H1 (cell line): ENCODE measurements at regions not wholly inside any gene's neighbourhood (a gene's known extent, or its start where the extent isn't known, plus 50 kb on each side); places are given as distances from the start of the nearest gene placed in this dataset.
A peak's percentile ranks its signal among the peaks of the same experiment; 100 is the strongest.

Experiments used
- CTCF ChIA-PET: fragments of 300-600 bp; sonication (Branson Sonifier 250); formaldehyde crosslinking; loops from one replicate; lab custom pipeline; 2021; ENCODE audit not compliant: partially characterized antibody; lab: Charles Lee
- POLR2A ChIA-PET: fragments of 300-600 bp; sonication (Branson Sonifier 250); formaldehyde crosslinking; loops from one replicate; lab custom pipeline; 2021; ENCODE audit warnings: inconsistent platforms; ENCODE audit not compliant: partially characterized antibody; lab: Charles Lee
- DNase-seq, 2 experiments: peaks; one replicate each; pipeline versions ENCODE4 v3.0.0 to v3.0.0-alpha.2; 2010 to 2022; ENCODE audit warnings: low spot score in 2 of 2, low read depth in 1 of 2, mixed read lengths in 1 of 2
- FAIRE-seq: peaks from 2 replicates; lab custom pipeline; 2011; peaks lifted over from hg19 to GRCh38; lab: Jason Lieb, UNC
- H2AFZ ChIP-seq: 2 replicates; pipeline ENCODE4 v1.8.1; 2012; ENCODE audit warnings: low read length, inconsistent platforms
- H2AK5ac ChIP-seq: 2 replicates; pipeline ENCODE4 v1.6.1; 2013; ENCODE audit warnings: low read depth, low read length
- H2BK120ac ChIP-seq: replicated peaks from 2 replicates; pipeline ENCODE3; 2013; ENCODE audit warnings: low read depth, low read length, inconsistent platforms
- H2BK12ac ChIP-seq: 2 replicates; pipeline ENCODE4 v1.6.1; 2013; ENCODE audit warnings: low read depth, low read length
- H2BK15ac ChIP-seq: 2 replicates; pipeline ENCODE4 v1.6.1; 2013; ENCODE audit warnings: low read length
- H2BK20ac ChIP-seq: 2 replicates; pipeline ENCODE4 v1.6.1; 2013; ENCODE audit warnings: low read length
- H2BK5ac ChIP-seq: 2 replicates; pipeline ENCODE4 v1.6.1; 2013; ENCODE audit warnings: low read depth, low read length
- H3K14ac ChIP-seq: 2 replicates; pipeline ENCODE4 v1.6.1; 2013; ENCODE audit warnings: inconsistent platforms; ENCODE audit not compliant: insufficient read length
- H3K18ac ChIP-seq: 2 replicates; pipeline ENCODE4 v1.6.1; 2013; ENCODE audit warnings: low read length; ENCODE audit errors: extremely low read depth
- H3K23ac ChIP-seq: 2 replicates; pipeline ENCODE4 v1.6.1; 2013; ENCODE audit warnings: inconsistent platforms; ENCODE audit not compliant: insufficient read length
- H3K23me2 ChIP-seq: 2 replicates; pipeline ENCODE4 v1.6.1; 2013; ENCODE audit warnings: low read depth, low read length
- H3K27ac ChIP-seq: 2 replicates; pipeline ENCODE4 v1.6.1; 2011; ENCODE audit warnings: low read depth, low read length, inconsistent platforms
- H3K27me3 ChIP-seq, 4 experiments: replicated peaks in 1 of 4; 1 replicate in 1 of 4; 2 replicates in 3 of 4; pipeline versions ENCODE4 v1.6.1 to v1.8.1; 2011 to 2013; ENCODE audit warnings: low read length in 3 of 4, mild to moderate bottlenecking in 3 of 4, inconsistent platforms in 2 of 4, mixed read lengths in 2 of 4, moderate library complexity in 1 of 4; ENCODE audit not compliant: control insufficient read depth in 3 of 4, insufficient read depth in 3 of 4; ENCODE audit errors: extremely low read depth in 1 of 4
- H3K36me3 ChIP-seq, 4 experiments: 2 replicates each; pipeline versions ENCODE4 v1.6.1 to v1.8.1; 2011 to 2013; ENCODE audit warnings: mild to moderate bottlenecking in 4 of 4, low read length in 3 of 4, moderate library complexity in 2 of 4, control low read depth in 1 of 4, inconsistent platforms in 1 of 4; ENCODE audit not compliant: insufficient read depth in 4 of 4, control insufficient read depth in 2 of 4
- H3K4ac ChIP-seq: replicated peaks from 2 replicates; pipeline ENCODE3; 2013; ENCODE audit warnings: low read length, low read depth, mixed read lengths, inconsistent platforms; ENCODE audit not compliant: insufficient read length
- H3K4me1 ChIP-seq, 4 experiments: replicated peaks in 1 of 4; 1 replicate in 1 of 4; 2 replicates in 3 of 4; pipeline versions ENCODE4 v1.6.1 to v1.8.1; 2011 to 2013; ENCODE audit warnings: low read length in 3 of 4, inconsistent platforms in 2 of 4, mixed read lengths in 1 of 4; ENCODE audit not compliant: insufficient read depth in 4 of 4, control insufficient read depth in 3 of 4
- H3K4me2 ChIP-seq, 2 experiments: 2 replicates each; pipeline versions ENCODE4 v1.6.1 to v1.8.1; 2011 to 2013; ENCODE audit warnings: low read depth in 2 of 2, low read length in 2 of 2, control low read depth in 1 of 2, inconsistent platforms in 1 of 2, mild to moderate bottlenecking in 1 of 2; ENCODE audit not compliant: insufficient read depth in 1 of 2
- H3K4me3 ChIP-seq, 4 experiments: fragments of 200-600, 300-600 bp in 1 of 4; sonication (generic), shearing (Covaris generic), sonication (Bioruptor Twin) in 1 of 4; 2 replicates each; pipeline versions ENCODE4 v1.5.1 to v1.8.1; 2011 to 2016; ENCODE audit warnings: low read length in 4 of 4, low read depth in 3 of 4, control low read depth in 2 of 4, inconsistent platforms in 2 of 4, mild to moderate bottlenecking in 2 of 4, mixed read lengths in 1 of 4, moderate library complexity in 1 of 4; ENCODE audit not compliant: insufficient read depth in 2 of 4; ENCODE audit errors: extremely low read depth in 1 of 4
- H3K56ac ChIP-seq: replicated peaks from 2 replicates; pipeline ENCODE3; 2013; ENCODE audit warnings: low read depth, mild to moderate bottlenecking, mixed read lengths, low read length, inconsistent platforms; ENCODE audit not compliant: insufficient read length
- H3K79me1 ChIP-seq: 2 replicates; pipeline ENCODE4 v1.6.1; 2013; ENCODE audit warnings: low read depth, low read length, control low read depth
- H3K79me2 ChIP-seq, 2 experiments: 2 replicates each; pipeline versions ENCODE4 v1.6.1 to v1.8.1; 2012 to 2013; ENCODE audit warnings: low read length in 2 of 2, mild to moderate bottlenecking in 2 of 2, inconsistent platforms in 1 of 2; ENCODE audit not compliant: insufficient read depth in 2 of 2, control insufficient read depth in 1 of 2
- H3K9ac ChIP-seq, 4 experiments: replicated peaks in 1 of 4; 1 replicate in 1 of 4; 2 replicates in 3 of 4; pipeline versions ENCODE4 v1.6.1 to v1.8.1; 2011 to 2013; ENCODE audit warnings: low read depth in 3 of 4, low read length in 3 of 4, control low read depth in 2 of 4, mild to moderate bottlenecking in 2 of 4, moderate library complexity in 2 of 4, inconsistent platforms in 1 of 4; ENCODE audit errors: extremely low read depth in 1 of 4
- H3K9me3 ChIP-seq, 2 experiments: 2 replicates each; pipeline versions ENCODE4 v1.6.1 to v1.8.1; 2012 to 2013; ENCODE audit warnings: mild to moderate bottlenecking in 2 of 2, moderate library complexity in 2 of 2, control low read depth in 1 of 2, inconsistent platforms in 1 of 2, low read depth in 1 of 2, low read length in 1 of 2, mixed read lengths in 1 of 2; ENCODE audit not compliant: insufficient read depth in 2 of 2
- H4K20me1 ChIP-seq, 2 experiments: replicated peaks in 1 of 2; 2 replicates each; pipeline versions ENCODE3 to v1.8.1; 2011 to 2013; ENCODE audit warnings: inconsistent platforms in 2 of 2, low read length in 2 of 2, mild to moderate bottlenecking in 1 of 2; ENCODE audit not compliant: insufficient read depth in 2 of 2, control insufficient read depth in 1 of 2
- H4K5ac ChIP-seq: 2 replicates; pipeline ENCODE4 v1.6.1; 2013; ENCODE audit warnings: low read length, low read depth, mixed read lengths, inconsistent platforms; ENCODE audit not compliant: insufficient read length
- H4K8ac ChIP-seq: 2 replicates; pipeline ENCODE4 v1.8.0; 2013; ENCODE audit warnings: mild to moderate bottlenecking, moderate library complexity, low read length, inconsistent platforms; ENCODE audit not compliant: insufficient read depth; ENCODE audit errors: extremely low read depth
- H4K91ac ChIP-seq: replicated peaks from 2 replicates; pipeline ENCODE3; 2013; ENCODE audit warnings: low read length, mixed read lengths, inconsistent platforms; ENCODE audit not compliant: insufficient read length
- BACH1 ChIP-seq: IDR thresholded peaks from 2 replicates; pipeline ENCODE4 v1.6.1; 2012; ENCODE audit warnings: low read length, improper control_type of control experiment
- CHD1 ChIP-seq: IDR thresholded peaks from 2 replicates; pipeline ENCODE4 v1.6.1; 2012; ENCODE audit warnings: low read depth, low read length, improper control_type of control experiment
- EZH2 ChIP-seq: fragments of 200-600 bp; sonication (generic); IDR thresholded peaks from 2 replicates; pipeline ENCODE4 v1.7.1; 2012; ENCODE audit warnings: low read depth, mild to moderate bottlenecking, moderate library complexity, low read length, inconsistent platforms; ENCODE audit not compliant: severe bottlenecking
- HDAC2 ChIP-seq, 2 experiments: fragments of 300-600 bp in 1 of 2; sonication (generic) in 1 of 2; IDR thresholded peaks; 2 replicates each; pipeline ENCODE4 v1.6.1; 2011 to 2012; ENCODE audit warnings: low read depth in 2 of 2, low read length in 2 of 2, mild to moderate bottlenecking in 2 of 2, moderate library complexity in 2 of 2, borderline replicate concordance in 1 of 2, inconsistent platforms in 1 of 2
- JUND ChIP-seq: IDR thresholded peaks from 2 replicates; pipeline ENCODE4 v1.6.1; 2011; ENCODE audit warnings: mild to moderate bottlenecking, improper control_type of control experiment, low read length
- MAFK ChIP-seq: IDR thresholded peaks from 2 replicates; pipeline ENCODE4 v1.6.1; 2012; ENCODE audit warnings: low read depth, mild to moderate bottlenecking, improper control_type of control experiment, low read length
- POU5F1 ChIP-seq: IDR thresholded peaks from 2 replicates; pipeline ENCODE4 v1.6.1; 2011; ENCODE audit warnings: low read depth, mild to moderate bottlenecking, low read length, moderate library complexity
- RBBP5 ChIP-seq: IDR thresholded peaks from 2 replicates; pipeline ENCODE4 v1.7.1; 2012; ENCODE audit warnings: low read depth, mild to moderate bottlenecking, inconsistent platforms, low read length, moderate library complexity, borderline replicate concordance
- SAP30 ChIP-seq: fragments of 300-600 bp; sonication (generic); IDR thresholded peaks from 2 replicates; pipeline ENCODE4 v1.7.1; 2012; ENCODE audit warnings: low read length, moderate library complexity, mild to moderate bottlenecking, inconsistent platforms; ENCODE audit not compliant: insufficient read depth, insufficient replicate concordance
- SP4 ChIP-seq: IDR thresholded peaks from 2 replicates; pipeline ENCODE4 v1.6.1; 2012; ENCODE audit warnings: low read length, inconsistent platforms
- TCF12 ChIP-seq: IDR thresholded peaks from 2 replicates; pipeline ENCODE4 v1.6.1; 2011; ENCODE audit warnings: low read depth, mild to moderate bottlenecking, low read length
- ZNF274 ChIP-seq: IDR thresholded peaks from 2 replicates; pipeline ENCODE4 v1.7.0; 2012; ENCODE audit warnings: low read length, borderline replicate concordance; ENCODE audit errors: extremely low read depth
- WGBS, 2 experiments: shearing (Covaris generic) in 1 of 2; methylation state at CpG; one replicate each; pipeline versions ENCODE4 v1.1.6 to v1.1.7; 2013 to 2015; ENCODE audit warnings: low lambda C conversion rate in 2 of 2, mixed read lengths in 2 of 2, inconsistent platforms in 1 of 2, low coverage in 1 of 2, missing lambda C conversion rate in 1 of 2; ENCODE audit not compliant: insufficient replicate concordance in 2 of 2, insufficient coverage in 1 of 2, insufficient read length in 1 of 2; ENCODE audit errors: extremely low coverage in 1 of 2, missing lambda C conversion rate in 1 of 2; 5-methylcytosine and 5-hydroxymethylcytosine counted together

DNA sequence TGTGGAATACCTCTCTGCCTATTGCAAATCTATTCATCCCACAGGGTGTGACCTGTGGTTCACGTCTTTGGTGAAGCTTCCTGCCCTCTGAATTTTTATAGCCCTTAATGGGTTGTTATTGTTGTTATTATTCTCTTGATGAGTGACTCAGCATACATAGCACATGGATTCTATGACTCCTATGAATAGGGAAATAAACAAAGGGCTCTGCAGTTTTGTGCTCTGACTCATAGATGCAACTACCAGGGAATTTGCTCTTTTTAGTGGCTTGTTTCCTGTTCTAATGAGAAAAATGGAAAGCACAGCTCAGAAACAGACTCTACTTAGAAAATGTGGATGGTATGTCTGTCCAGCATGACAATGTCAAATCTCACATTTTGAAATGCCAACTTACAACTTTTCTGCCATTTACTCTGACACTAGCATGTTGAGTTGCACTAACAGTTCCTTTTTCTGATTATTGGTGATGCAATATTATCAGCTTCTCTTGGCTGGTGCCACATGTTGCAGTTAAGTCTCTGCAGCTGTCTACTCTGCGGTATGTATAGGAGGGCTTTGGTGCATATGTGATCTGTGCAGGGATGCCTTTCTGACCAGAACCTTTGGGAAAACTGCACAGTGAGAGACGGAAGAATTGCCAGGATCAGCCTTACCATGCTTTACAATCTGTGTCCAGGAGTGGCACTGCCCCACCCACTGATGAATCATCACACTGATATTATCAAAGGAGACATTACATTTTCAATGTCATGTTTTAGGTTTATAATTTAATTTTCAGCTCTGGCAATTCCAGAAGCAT, 996.4 kb upstream of the WWC1 start:
- Histone ChIP-seq H4K5ac (no peak overlapping the region), H2AK5ac (peak overlapping the region; percentile 97), H3K4me2 (peak overlapping the region; percentile 5 to 22; a peak in 1 of 4 replicates), H2BK5ac (peak overlapping the region; percentile 97), H3K14ac (no peak overlapping the region), H2BK12ac (peak overlapping the region; percentile 95), H4K91ac (peak overlapping the region; percentile 45), H2BK15ac (no peak overlapping the region), H3K79me2 (no peaks in the 10 kb centered on the region), H3K27me3 (no peaks in the 10 kb centered on the region), H3K23ac (no peak overlapping the region), H3K27ac (no peak overlapping the region; the same call in 1 of the 2 replicates), H2BK20ac (peak overlapping the region; percentile 83; the same call in 1 of the 2 replicates), H2BK120ac (peak overlapping the region; percentile 63), H3K23me2 (no peaks in the 10 kb centered on the region), H3K9me3 (peaks cover 0 to 6% of the 10 kb centered on the region in 2 experiments; a peak in 1 of 4 replicates), H3K4me1 (peaks cover 6 to 21% (median 15%) of the 10 kb centered on the region in 4 experiments; a peak in 6 of 7 replicates), H3K4ac (no peak overlapping the region), H3K9ac (no peak overlapping the region; a peak in 1 of 7 replicates), H3K79me1 (no peaks in the 10 kb centered on the region), H4K20me1 (no peaks in the 10 kb centered on the region), H2AFZ (no peak overlapping the region), H4K8ac (no peak overlapping the region), H3K18ac (peak overlapping the region; percentile 78), H3K4me3 (no peak overlapping the region), H3K36me3 (peaks cover 0 to 4% (median 0%) of the 10 kb centered on the region in 4 experiments; a peak in 3 of 8 replicates), H3K56ac (no peak overlapping the region)
- FAIRE-seq (no peak), DNase-seq (no peak)
- POLR2A ChIA-PET, result interaction anchor here (2.3 kb wide), 1 partner anchor 11 kb away, joined by 19 read pairs; no protein-coding TSS in a partner anchor
- CTCF ChIA-PET, result interaction anchor here (0.8 to 1.3 kb wide), 2 partner anchors 12 to 87 kb away, joined by 3 to 4 read pairs; no protein-coding TSS in a partner anchor
- WGBS, 2 experiments, result 58% methylated on average over 3 of the region's 3 CpGs; no CpG with 5 or more reads in 1 of the 2 experiments
- TF ChIP-seq ZNF274, result no peak
- no peak for TF ChIP-seq SP4
- no peak for TF ChIP-seq HDAC2 (IDR thresholded peaks at IDR 0.05; ENCODE audit: borderline replicate concordance in 1 of 2, low read depth in 2 of 2, low read length in 2 of 2)
- TF ChIP-seq CHD1, result no peak
- TF ChIP-seq MAFK, result peak; percentile 65; the same call in 1 of the 2 replicates
- TF ChIP-seq BACH1, result peak; percentile 50; the same call in 1 of the 2 replicates
- peak; percentile 84 for TF ChIP-seq JUND
- no peak for TF ChIP-seq SAP30
- TF ChIP-seq TCF12, result no peak
- no peak for TF ChIP-seq POU5F1
- TF ChIP-seq RBBP5, result no peak
- TF ChIP-seq EZH2, result no peak
